ENCODE measurements at regions not wholly inside any gene's neighbourhood (a gene's known extent, or its start where the extent isn't known, plus 50 kb on each side); places are given as distances from the start of the nearest gene placed in this dataset.

GRCh38 chr21:25390701-25391100, 216.6 kb downstream of the MRPL39 start (continued):
- TF ChIP-seq, protein P1, sequence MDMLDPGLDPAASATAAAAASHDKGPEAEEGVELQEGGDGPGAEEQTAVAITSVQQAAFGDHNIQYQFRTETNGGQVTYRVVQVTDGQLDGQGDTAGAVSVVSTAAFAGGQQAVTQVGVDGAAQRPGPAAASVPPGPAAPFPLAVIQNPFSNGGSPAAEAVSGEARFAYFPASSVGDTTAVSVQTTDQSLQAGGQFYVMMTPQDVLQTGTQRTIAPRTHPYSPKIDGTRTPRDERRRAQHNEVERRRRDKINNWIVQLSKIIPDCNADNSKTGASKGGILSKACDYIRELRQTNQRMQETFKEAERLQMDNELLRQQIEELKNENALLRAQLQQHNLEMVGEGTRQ (IDR thresholded peaks at IDR 0.05) = no peak
- no peak for TF ChIP-seq HOXB5 (CRISPR knock-in tag; IDR thresholded peaks at IDR 0.05)

GRCh38 chr21:25387665-25388064, 219.6 kb downstream of the MRPL39 start:
- no peak overlapping the region for H3K4me3 ChIP-seq
- TF ChIP-seq NR3C1 (IDR thresholded peaks at IDR 0.05) (no peak), ZFP36 (IDR thresholded peaks at IDR 0.05; ENCODE audit: borderline replicate concordance, partially characterized antibody) (no peak), POLR2A (IDR thresholded peaks at IDR 0.05; ENCODE audit: low read length) (no peak), ZNF302 (CRISPR knock-in tag; IDR thresholded peaks at IDR 0.05) (no peak), BHLHE40 (IDR thresholded peaks at IDR 0.05; ENCODE audit: low read depth, low read length) (no peak), RARB (CRISPR knock-in tag; IDR thresholded peaks at IDR 0.05) (no peak), ESRRA (IDR thresholded peaks at IDR 0.05; ENCODE audit: borderline replicate concordance, low read length) (no peak), JUNB (IDR thresholded peaks at IDR 0.05) (no peak), PBX3 (IDR thresholded peaks at IDR 0.05) (no peak), BCL3 (IDR thresholded peaks at IDR 0.05) (no peak), MAZ (IDR thresholded peaks at IDR 0.05; ENCODE audit: borderline replicate concordance, low read depth, low read length) (no peak)
- H3K4me1 ChIP-seq = no peaks in the 10 kb centered on the region
- no peak for FAIRE-seq
- DNase-seq (ENCODE audit: low read depth in 1 of 2, low spot score in 1 of 2) = no peak
- ATAC-seq = no peak
- no peaks in the 10 kb centered on the region for H3K9me3 ChIP-seq
- CTCF ChIA-PET = no interaction called here
- H3K27ac ChIP-seq = no peak overlapping the region
- POLR2A ChIA-PET = no interaction called here
- no peak overlapping the region for H3K4me2 ChIP-seq
- 4% methylated on average over 3 of the region's 3 CpGs for WGBS (ENCODE audit: missing lambda C conversion rate)

- no peak for FAIRE-seq
- Histone ChIP-seq H3K27ac (no peak overlapping the region), H3K9me3 (no peaks in the 10 kb centered on the region), H3K4me2 (no peak overlapping the region), H3K4me3 (no peak overlapping the region), H3K4me1 (no peaks in the 10 kb centered on the region)
- peak; percentile 4 to 57 for DNase-seq (ENCODE audit: low read depth in 1 of 2, low spot score in 1 of 2)
- CTCF ChIA-PET = interaction anchor here (0.8 to 1.4 kb wide), 3 partner anchors 11 to 26 kb away, joined by 4 to 5 read pairs (median 5); no protein-coding TSS in a partner anchor
- WGBS (ENCODE audit: missing lambda C conversion rate) = under 1% methylated on average over 8 of the region's 8 CpGs
- ATAC-seq = peak; percentile 39 to 45; a peak in 3 of 6 replicates
- POLR2A ChIA-PET = no interaction called here
- TF ChIP-seq SMC3 (IDR thresholded peaks at IDR 0.05) (peak; percentile 40; the same call in 2 of the 3 replicates), TFCP2L1 (CRISPR knock-in tag; IDR thresholded peaks at IDR 0.05) (no peak), RAD21 (conservative IDR thresholded peaks at IDR 0.05 in 1 of 2, IDR thresholded peaks at IDR 0.05 in 1 of 2) (peak; percentile 55 to 59; a peak in 3 of 5 replicates)
- TF ChIP-seq, protein P2, sequence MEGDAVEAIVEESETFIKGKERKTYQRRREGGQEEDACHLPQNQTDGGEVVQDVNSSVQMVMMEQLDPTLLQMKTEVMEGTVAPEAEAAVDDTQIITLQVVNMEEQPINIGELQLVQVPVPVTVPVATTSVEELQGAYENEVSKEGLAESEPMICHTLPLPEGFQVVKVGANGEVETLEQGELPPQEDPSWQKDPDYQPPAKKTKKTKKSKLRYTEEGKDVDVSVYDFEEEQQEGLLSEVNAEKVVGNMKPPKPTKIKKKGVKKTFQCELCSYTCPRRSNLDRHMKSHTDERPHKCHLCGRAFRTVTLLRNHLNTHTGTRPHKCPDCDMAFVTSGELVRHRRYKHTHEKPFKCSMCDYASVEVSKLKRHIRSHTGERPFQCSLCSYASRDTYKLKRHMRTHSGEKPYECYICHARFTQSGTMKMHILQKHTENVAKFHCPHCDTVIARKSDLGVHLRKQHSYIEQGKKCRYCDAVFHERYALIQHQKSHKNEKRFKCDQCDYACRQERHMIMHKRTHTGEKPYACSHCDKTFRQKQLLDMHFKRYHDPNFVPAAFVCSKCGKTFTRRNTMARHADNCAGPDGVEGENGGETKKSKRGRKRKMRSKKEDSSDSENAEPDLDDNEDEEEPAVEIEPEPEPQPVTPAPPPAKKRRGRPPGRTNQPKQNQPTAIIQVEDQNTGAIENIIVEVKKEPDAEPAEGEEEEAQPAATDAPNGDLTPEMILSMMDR (IDR thresholded peaks at IDR 0.05) = peak; percentile 42; the same call in 2 of the 3 replicates
Observed at GRCh38 chr21:25385911-25386474, 221.3 kb downstream of the MRPL39 start.

- no peak for ATAC-seq
- Histone ChIP-seq H3K4me2 (no peak overlapping the region), H3K9me3 (no peaks in the 10 kb centered on the region), H3K27ac (no peak overlapping the region), H3K4me1 (no peaks in the 10 kb centered on the region), H3K4me3 (no peak overlapping the region)
- ChIA-PET CTCF (no interaction called here), POLR2A (no interaction called here)
- FAIRE-seq = no peak
- WGBS (ENCODE audit: missing lambda C conversion rate) = 0% methylated on average over 3 of the region's 3 CpGs
- no peak for DNase-seq (ENCODE audit: low read depth in 1 of 2, low spot score in 1 of 2)
- TF ChIP-seq TP53 (CRISPR knock-in tag; IDR thresholded peaks at IDR 0.05) = no peak
- TF ChIP-seq CHD2 (IDR thresholded peaks at IDR 0.05; ENCODE audit: low read length, partially characterized antibody) = no peak
- no peak for TF ChIP-seq EHF (CRISPR knock-in tag; IDR thresholded peaks at IDR 0.05)
- TF ChIP-seq HES2 (IDR thresholded peaks at IDR 0.05) = no peak
- TF ChIP-seq HOXA7 (CRISPR knock-in tag; IDR thresholded peaks at IDR 0.05) = no peak
- TF ChIP-seq, protein P3, sequence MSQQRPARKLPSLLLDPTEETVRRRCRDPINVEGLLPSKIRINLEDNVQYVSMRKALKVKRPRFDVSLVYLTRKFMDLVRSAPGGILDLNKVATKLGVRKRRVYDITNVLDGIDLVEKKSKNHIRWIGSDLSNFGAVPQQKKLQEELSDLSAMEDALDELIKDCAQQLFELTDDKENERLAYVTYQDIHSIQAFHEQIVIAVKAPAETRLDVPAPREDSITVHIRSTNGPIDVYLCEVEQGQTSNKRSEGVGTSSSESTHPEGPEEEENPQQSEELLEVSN (IDR thresholded peaks at IDR 0.05; ENCODE audit: borderline replicate concordance, low read depth) = no peak
- TF ChIP-seq ZFP36 (IDR thresholded peaks at IDR 0.05; ENCODE audit: borderline replicate concordance, partially characterized antibody) = no peak
Observed at GRCh38 chr21:25385341-25385740, 221.9 kb downstream of the MRPL39 start.

Data from A549 (cell line).